Common myeloid progenitor, CD34-positive (primary cell): ENCODE measurements at regions not wholly inside any gene's neighbourhood (a gene's known extent, or its start where the extent isn't known, plus 50 kb on each side); places are given as distances from the start of the nearest gene placed in this dataset.

Source experiments
- CTCF ChIA-PET: fragments of 350-600 bp; sonication (Branson Sonifier 250); formaldehyde crosslinking; loops from one replicate; lab custom pipeline; 2021; ENCODE audit warnings: antibody characterized with exemption; lab: Charles Lee
- POLR2A ChIA-PET: fragments of 350-600 bp; sonication (Branson Sonifier 250); formaldehyde crosslinking; loops from one replicate; lab custom pipeline; 2021; ENCODE audit warnings: antibody characterized with exemption; lab: Charles Lee
- DNase-seq, 3 donors: peaks; one replicate each; pipeline versions ENCODE4 v3.0.0 to v3.0.0-alpha.2; 2013
- H3K27ac ChIP-seq, 2 experiments: 1 replicate in 1 of 2; 2 replicates in 1 of 2; pipeline ENCODE4 v1.7.0; 2013; ENCODE audit warnings: inconsistent platforms in 2 of 2, low read length in 2 of 2, mild to moderate bottlenecking in 2 of 2, low read depth in 1 of 2, moderate library complexity in 1 of 2; ENCODE audit not compliant: severe bottlenecking in 2 of 2, insufficient read depth in 1 of 2, poor library complexity in 1 of 2
- H3K27me3 ChIP-seq, 5 experiments: replicated peaks in 2 of 5; 1 replicate in 3 of 5; 2 replicates in 2 of 5; pipeline versions ENCODE4 v1.6.1 to v1.7.0; 2013; ENCODE audit warnings: low read length in 4 of 5, mild to moderate bottlenecking in 2 of 5, moderate library complexity in 2 of 5, inconsistent platforms in 1 of 5; ENCODE audit not compliant: insufficient read depth in 5 of 5, control insufficient read depth in 4 of 5
- H3K36me3 ChIP-seq, 4 experiments: 1 replicate in 2 of 4; 2 replicates in 2 of 4; pipeline versions ENCODE4 v1.6.1 to v1.7.0; 2013; ENCODE audit warnings: low read length in 3 of 4, control low read depth in 1 of 4, mild to moderate bottlenecking in 1 of 4; ENCODE audit not compliant: control insufficient read depth in 4 of 4, insufficient read depth in 4 of 4
- H3K4me1 ChIP-seq, 4 experiments: 1 replicate in 3 of 4; 2 replicates in 1 of 4; pipeline versions ENCODE4 v1.6.1 to v1.7.1; 2013; ENCODE audit warnings: low read length in 3 of 4, mild to moderate bottlenecking in 3 of 4, control low read depth in 1 of 4, inconsistent platforms in 1 of 4, moderate library complexity in 1 of 4; ENCODE audit not compliant: control insufficient read depth in 4 of 4, insufficient read depth in 4 of 4; ENCODE audit errors: control extremely low read depth in 1 of 4
- H3K4me3 ChIP-seq, 7 experiments: 1 replicate in 4 of 7; 2 replicates in 3 of 7; pipeline versions ENCODE4 v1.5.1 to v1.7.0; 2013; ENCODE audit warnings: mild to moderate bottlenecking in 7 of 7, low read length in 6 of 7, moderate library complexity in 6 of 7, inconsistent platforms in 2 of 7, low read depth in 2 of 7, control low read depth in 1 of 7; ENCODE audit not compliant: insufficient read depth in 4 of 7, control insufficient read depth in 1 of 7; ENCODE audit errors: extremely low read depth in 1 of 7
- H3K9me3 ChIP-seq, 5 experiments: 1 replicate in 4 of 5; 2 replicates in 1 of 5; pipeline versions ENCODE4 v1.6.1 to v1.7.1; 2013; ENCODE audit warnings: low read length in 4 of 5, mild to moderate bottlenecking in 2 of 5, inconsistent platforms in 1 of 5, low read depth in 1 of 5, moderate library complexity in 1 of 5; ENCODE audit not compliant: control insufficient read depth in 4 of 5, insufficient read depth in 2 of 5; ENCODE audit errors: control extremely low read depth in 1 of 5
- WGBS: methylation state at CpG from one replicate; pipeline ENCODE4 v1.1.5; 2013; ENCODE audit not compliant: insufficient coverage; 5-methylcytosine and 5-hydroxymethylcytosine counted together

GRCh38 chr10:88094795-88095194, 231.4 kb downstream of the PTEN start:
- H3K27me3 ChIP-seq = no peaks in the 10 kb centered on the region
- H3K4me1 ChIP-seq = peaks cover 9 to 31% (median 20%) of the 10 kb centered on the region in 4 experiments
- H3K4me3 ChIP-seq = no peak overlapping the region
- 100% methylated on average over 1 of the region's 1 CpG for WGBS
- CTCF ChIA-PET = no interaction called here
- H3K27ac ChIP-seq = no peak overlapping the region
- no peaks in the 10 kb centered on the region for H3K36me3 ChIP-seq
- DNase-seq = no peak
- no peaks in the 10 kb centered on the region for H3K9me3 ChIP-seq
- POLR2A ChIA-PET = no interaction called here

GRCh38 chr10:88095223-88095721, 231.8 kb downstream of the PTEN start:
- CTCF ChIA-PET = interaction anchor here (0.9 to 1.5 kb wide), 2 partner anchors 20 to 46 kb away, joined by 3 read pairs; no protein-coding TSS in a partner anchor
- H3K27me3 ChIP-seq = no peaks in the 10 kb centered on the region

GRCh38 chr10:88095778-88096431, 232.5 kb downstream of the PTEN start:
- ChIA-PET POLR2A (no interaction called here), CTCF (interaction anchor here (0.9 to 1.5 kb wide), 2 partner anchors 19 to 47 kb away, joined by 3 read pairs; no protein-coding TSS in a partner anchor)
- no peak for DNase-seq
- WGBS = 100% methylated on average over 5 of the region's 9 CpGs
- Histone ChIP-seq H3K4me1 (peaks cover 5 to 20% (median 11%) of the 10 kb centered on the region in 4 experiments), H3K27ac (no peak overlapping the region), H3K4me3 (no peak overlapping the region), H3K9me3 (no peaks in the 10 kb centered on the region), H3K36me3 (no peaks in the 10 kb centered on the region), H3K27me3 (no peaks in the 10 kb centered on the region)

More at GRCh38 chr10:88095223-88095721, 231.8 kb downstream of the PTEN start:
- Histone ChIP-seq H3K9me3 (no peaks in the 10 kb centered on the region), H3K36me3 (no peaks in the 10 kb centered on the region), H3K27ac (no peak overlapping the region), H3K4me1 (peaks cover 6 to 27% (median 18%) of the 10 kb centered on the region in 4 experiments), H3K4me3 (no peak overlapping the region)
- 100% methylated on average over 4 of the region's 5 CpGs for WGBS
- no peak for DNase-seq
- POLR2A ChIA-PET = no interaction called here

- 100% methylated on average over 1 of the region's 2 CpGs for whole genome bisulfite sequencing
- H3K27ac ChIP-seq = no peak overlapping the region
- CTCF ChIA-PET = interaction anchor here (0.8 to 1.0 kb wide), 2 partner anchors 20 to 24 kb away, joined by 3 read pairs; no protein-coding TSS in a partner anchor
- H3K4me1 ChIP-seq = peaks cover 0 to 9% (median 4%) of the 10 kb centered on the region in 4 experiments
- no peaks in the 10 kb centered on the region for H3K36me3 ChIP-seq
- POLR2A ChIA-PET = no interaction called here
- H3K27me3 ChIP-seq = no peaks in the 10 kb centered on the region
- no peak for DNase-seq
- H3K4me3 ChIP-seq = no peak overlapping the region
- H3K9me3 ChIP-seq = no peaks in the 10 kb centered on the region
Measured at GRCh38 chr10:88097092-88097516, 233.7 kb downstream of the PTEN start.

GRCh38 chr10:88097536-88097935, 234.1 kb downstream of the PTEN start:
- H3K27ac ChIP-seq = no peak overlapping the region
- no peaks in the 10 kb centered on the region for H3K9me3 ChIP-seq
- no peaks in the 10 kb centered on the region for H3K27me3 ChIP-seq
- peaks cover 0 to 5% (median 2%) of the 10 kb centered on the region in 4 experiments for H3K4me1 ChIP-seq
- no peak overlapping the region for H3K4me3 ChIP-seq
- no peaks in the 10 kb centered on the region for H3K36me3 ChIP-seq
- ChIA-PET CTCF (interaction anchor here (1.0 kb wide), 1 partner anchor 20 kb away, joined by 3 read pairs; no protein-coding TSS in a partner anchor), POLR2A (no interaction called here)
- DNase-seq = no peak

GRCh38 chr10:88100281-88100680, 236.9 kb downstream of the PTEN start:
- Histone ChIP-seq H3K36me3 (no peaks in the 10 kb centered on the region), H3K27ac (no peak overlapping the region), H3K4me3 (no peak overlapping the region), H3K27me3 (no peaks in the 10 kb centered on the region), H3K9me3 (no peaks in the 10 kb centered on the region), H3K4me1 (peaks cover 0 to 11% (median 0%) of the 10 kb centered on the region in 4 experiments)
- ChIA-PET POLR2A (interaction anchor here (0.7 kb wide), 1 partner anchor 288 kb away, joined by 5 read pairs; no protein-coding TSS in a partner anchor), CTCF (interaction anchor here (1.3 kb wide), 1 partner anchor 10 kb away, joined by 3 read pairs; no protein-coding TSS in a partner anchor)
- DNase-seq = no peak

GRCh38 chr10:88101666-88102065, 238.2 kb downstream of the PTEN start:
- Histone ChIP-seq H3K36me3 (no peaks in the 10 kb centered on the region), H3K27me3 (no peaks in the 10 kb centered on the region), H3K9me3 (no peaks in the 10 kb centered on the region), H3K4me3 (no peak overlapping the region), H3K4me1 (peaks cover 6 to 20% (median 10%) of the 10 kb centered on the region in 4 experiments), H3K27ac (no peak overlapping the region)
- DNase-seq = no peak
- ChIA-PET CTCF (no interaction called here), POLR2A (no interaction called here)
- WGBS = no CpG with 5 or more reads among the region's 2 CpGs
